Activated T-helper 1 cell treated with Interleukin-2 at 50 U/mL for 16 hours (primary cell): ENCODE measurements at regions not wholly inside any gene's neighbourhood (a gene's known extent, or its start where the extent isn't known, plus 50 kb on each side); places are given as distances from the start of the nearest gene placed in this dataset.

Source experiments
- DNase-seq: peaks from one replicate; pipeline ENCODE4 v3.0.0-alpha.2; 2020; ENCODE audit warnings: low read depth

GRCh38 chr1:207971331-207972219 is 60.6 kb upstream of the CD34 start:
- DNase-seq: no peak

- DNase-seq: no peak
These were observed 59.7 kb upstream of the CD34 start for GRCh38 chr1:207970329-207971233.

- DNase-seq: no peak
These were observed 58.6 kb upstream of the CD34 start for GRCh38 chr1:207969528-207969927.

GRCh38 chr1:207968521-207969009 is 57.6 kb upstream of the CD34 start:
- DNase-seq: no peak

- DNase-seq: no peak
These were observed 56.8 kb upstream of the CD34 start for GRCh38 chr1:207967703-207968102.

GRCh38 chr1:207966521-207966920 is 55.6 kb upstream of the CD34 start:
- no peak for DNase-seq

- DNase-seq: no peak
These were observed 54.8 kb upstream of the CD34 start for GRCh38 chr1:207965392-207966387.

GRCh38 chr1:207964195-207964966 is 53.5 kb upstream of the CD34 start:
- DNase-seq: no peak

- peak; percentile 79 for DNase-seq
These were observed 52.7 kb upstream of the CD34 start for GRCh38 chr1:207963427-207964194.

- DNase-seq: no peak
These were observed 51.9 kb upstream of the CD34 start for GRCh38 chr1:207962716-207963426.
